ENCODE measurements at regions not wholly inside any gene's neighbourhood (a gene's known extent, or its start where the extent isn't known, plus 50 kb on each side); places are given as distances from the start of the nearest gene placed in this dataset.
A peak's percentile ranks its signal among the peaks of the same experiment; 100 is the strongest.

DNA sequence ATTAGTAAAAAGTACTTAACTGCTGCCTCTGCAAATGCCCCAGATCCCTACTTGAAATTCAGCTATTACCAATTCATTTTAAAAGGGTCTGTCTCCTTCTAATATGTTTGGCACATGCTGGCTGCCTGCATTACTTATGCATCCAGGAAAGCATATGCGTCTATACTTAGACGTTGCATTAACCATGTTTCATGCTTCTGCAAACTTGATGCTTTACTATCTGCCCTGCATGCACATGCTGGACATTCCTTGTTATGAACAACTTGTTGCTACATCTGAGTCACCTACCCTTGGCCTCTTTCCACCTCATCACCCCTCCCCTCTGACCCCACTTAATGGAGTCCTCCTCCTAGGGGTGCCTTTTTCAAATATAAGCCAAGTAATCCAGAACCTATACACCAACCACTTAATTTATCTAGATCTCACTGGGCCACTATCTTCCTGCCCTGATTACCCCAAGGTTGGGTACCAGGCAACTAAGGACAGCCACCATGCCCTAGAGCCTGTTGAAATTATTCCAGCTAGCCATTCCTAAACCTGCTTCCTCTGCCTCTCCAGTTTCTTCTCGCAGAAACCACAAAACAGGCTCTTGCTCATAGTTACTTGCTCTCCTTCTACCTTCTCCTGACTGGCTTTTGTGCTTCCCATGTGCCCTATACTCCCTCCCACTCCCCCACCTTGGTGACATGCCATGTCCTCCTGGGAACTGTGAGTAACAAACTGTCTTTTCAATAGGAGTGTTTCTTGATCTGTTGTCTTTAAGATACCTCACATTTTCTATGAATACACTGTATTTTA is 1187.9 kb downstream of the REEP3 start:
- no peak for DNase-seq (ENCODE audit: low read depth)
- TF ChIP-seq, protein P1, sequence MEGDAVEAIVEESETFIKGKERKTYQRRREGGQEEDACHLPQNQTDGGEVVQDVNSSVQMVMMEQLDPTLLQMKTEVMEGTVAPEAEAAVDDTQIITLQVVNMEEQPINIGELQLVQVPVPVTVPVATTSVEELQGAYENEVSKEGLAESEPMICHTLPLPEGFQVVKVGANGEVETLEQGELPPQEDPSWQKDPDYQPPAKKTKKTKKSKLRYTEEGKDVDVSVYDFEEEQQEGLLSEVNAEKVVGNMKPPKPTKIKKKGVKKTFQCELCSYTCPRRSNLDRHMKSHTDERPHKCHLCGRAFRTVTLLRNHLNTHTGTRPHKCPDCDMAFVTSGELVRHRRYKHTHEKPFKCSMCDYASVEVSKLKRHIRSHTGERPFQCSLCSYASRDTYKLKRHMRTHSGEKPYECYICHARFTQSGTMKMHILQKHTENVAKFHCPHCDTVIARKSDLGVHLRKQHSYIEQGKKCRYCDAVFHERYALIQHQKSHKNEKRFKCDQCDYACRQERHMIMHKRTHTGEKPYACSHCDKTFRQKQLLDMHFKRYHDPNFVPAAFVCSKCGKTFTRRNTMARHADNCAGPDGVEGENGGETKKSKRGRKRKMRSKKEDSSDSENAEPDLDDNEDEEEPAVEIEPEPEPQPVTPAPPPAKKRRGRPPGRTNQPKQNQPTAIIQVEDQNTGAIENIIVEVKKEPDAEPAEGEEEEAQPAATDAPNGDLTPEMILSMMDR (conservative IDR thresholded peaks at IDR 0.05; ENCODE audit: low read depth, low read length) = no peak
- no peak overlapping the region for H3K4me3 ChIP-seq (ENCODE audit: low read depth, low read length)

DNA sequence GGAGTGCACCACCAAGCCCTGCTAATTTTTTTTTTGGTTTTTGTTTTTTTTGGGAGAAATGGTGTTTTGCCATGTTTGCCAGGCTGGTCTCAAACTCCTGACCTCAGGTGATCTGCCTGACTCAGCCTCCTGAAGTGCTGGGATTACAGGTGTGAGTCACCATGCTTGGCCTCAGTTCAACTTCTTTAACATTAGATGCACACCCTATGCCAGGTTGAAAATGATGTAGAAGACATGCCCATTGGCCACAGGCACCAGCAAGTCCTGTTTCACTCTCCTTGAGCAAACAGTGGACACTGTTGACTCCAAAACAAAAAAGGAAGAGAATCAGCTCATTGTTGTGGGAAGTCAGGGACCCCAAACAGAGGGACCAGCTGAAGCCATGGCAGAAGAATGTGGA is 1205.3 kb downstream of the REEP3 start:
- no peak overlapping the region for H3K4me3 ChIP-seq (ENCODE audit: low read depth, low read length)
- no peak for DNase-seq (ENCODE audit: low read depth)
- TF ChIP-seq, protein P1 (conservative IDR thresholded peaks at IDR 0.05; ENCODE audit: low read depth, low read length) = no peak

DNA sequence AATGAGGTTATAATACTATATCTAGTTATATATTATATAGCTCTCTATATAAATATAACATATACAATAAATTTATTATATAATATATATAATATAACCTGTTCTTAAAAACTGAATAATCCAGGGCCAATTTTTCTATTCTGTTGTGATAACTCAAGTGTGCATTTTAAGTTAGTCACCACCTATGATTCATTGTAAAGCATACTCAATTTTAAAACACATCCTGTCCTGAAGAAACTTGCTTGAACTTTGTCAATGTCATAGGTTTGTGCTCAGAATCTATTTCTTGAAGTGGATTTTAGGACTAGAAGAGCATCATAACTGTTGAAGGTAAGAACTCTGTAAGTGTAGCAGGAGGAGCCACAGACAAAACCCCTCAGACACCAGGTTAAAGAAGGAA is 1209.8 kb downstream of the REEP3 start:
- TF ChIP-seq, protein P1 (conservative IDR thresholded peaks at IDR 0.05; ENCODE audit: low read depth, low read length) = no peak

DNA sequence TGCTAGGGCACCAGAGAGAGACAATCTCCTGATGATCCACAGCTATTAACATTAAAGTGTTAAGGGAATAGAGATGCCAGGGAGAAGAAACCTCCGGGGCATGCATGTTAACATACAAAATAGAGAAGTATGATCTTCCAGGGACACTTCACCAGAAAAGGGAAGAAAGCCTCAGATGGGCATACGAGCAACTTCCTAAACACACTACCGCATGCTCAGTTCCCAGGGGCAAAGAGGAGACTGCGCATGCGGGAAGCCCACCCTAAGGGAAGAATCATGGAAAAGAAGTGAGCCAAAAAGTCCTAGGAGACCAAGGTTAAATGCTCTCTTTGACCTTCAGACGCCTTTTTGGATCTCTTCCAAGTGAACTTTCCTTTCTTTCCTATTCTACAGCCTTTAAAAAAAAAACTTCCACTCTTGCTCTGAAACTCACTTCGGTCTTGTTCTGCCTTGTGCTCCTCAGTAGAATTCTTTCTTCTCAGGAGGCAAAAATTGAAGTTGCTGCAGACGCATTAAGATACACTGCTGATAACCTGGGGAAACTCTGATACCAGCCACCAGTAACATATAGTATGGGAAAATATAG is 1211.3 kb downstream of the REEP3 start:
- DNase-seq (ENCODE audit: low read depth) = no peak
- no peak overlapping the region for H3K4me3 ChIP-seq (ENCODE audit: low read depth, low read length)
- TF ChIP-seq, protein P1 (conservative IDR thresholded peaks at IDR 0.05; ENCODE audit: low read depth, low read length) = no peak

More for the DNA sequence above, 1209.8 kb downstream of the REEP3 start:
- no peak overlapping the region for H3K4me3 ChIP-seq (ENCODE audit: low read depth, low read length)
- no peak for DNase-seq (ENCODE audit: low read depth)

DNA sequence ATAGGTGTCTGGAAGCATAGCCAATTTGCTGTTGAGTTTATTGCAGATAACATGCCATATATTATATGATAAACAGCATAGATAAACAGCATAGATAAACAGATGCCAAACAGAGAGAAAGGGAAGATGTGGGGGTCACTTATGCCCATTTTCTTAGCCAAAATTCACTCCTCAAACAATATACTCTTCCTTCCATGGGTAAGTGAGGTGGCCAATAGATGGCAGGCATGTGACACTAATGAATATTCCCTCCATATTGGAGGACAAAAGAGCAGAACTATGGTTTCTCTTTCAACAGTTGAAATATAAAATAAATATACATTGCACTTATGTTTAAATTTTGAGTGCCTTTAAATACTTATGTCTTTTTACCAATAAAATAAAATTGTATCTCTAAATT is 1212.8 kb downstream of the REEP3 start:
- peak; percentile 41 for DNase-seq (ENCODE audit: low read depth)
- TF ChIP-seq, protein P1 (conservative IDR thresholded peaks at IDR 0.05; ENCODE audit: low read depth, low read length) = peak; percentile 45

DNA sequence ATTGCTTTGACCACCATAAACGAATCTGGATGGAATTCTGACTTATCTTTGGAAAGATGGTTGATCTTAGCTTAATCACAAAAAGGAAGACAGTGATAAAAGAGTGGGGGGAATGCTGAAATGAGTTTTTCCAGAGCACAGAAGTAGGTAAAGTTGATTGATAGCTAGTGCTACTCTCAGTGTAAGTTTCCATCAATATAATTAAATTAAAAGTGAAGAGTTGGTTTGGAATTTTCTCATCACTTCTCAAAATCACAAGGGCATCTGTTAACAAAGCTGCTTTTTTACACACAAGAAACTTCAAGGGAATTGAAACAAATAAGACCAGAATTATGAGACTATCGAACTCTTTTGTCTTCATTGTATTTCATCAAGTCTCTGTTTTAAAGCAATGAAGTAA is 1217.3 kb downstream of the REEP3 start:
- TF ChIP-seq, protein P1 (conservative IDR thresholded peaks at IDR 0.05; ENCODE audit: low read depth, low read length) = no peak
- no peak for DNase-seq (ENCODE audit: low read depth)

More for the DNA sequence above, 1212.8 kb downstream of the REEP3 start:
- H3K4me3 ChIP-seq (ENCODE audit: low read depth, low read length) = no peak overlapping the region

More for the DNA sequence above, 1217.3 kb downstream of the REEP3 start:
- no peak overlapping the region for H3K4me3 ChIP-seq (ENCODE audit: low read depth, low read length)

All from choroid plexus epithelial cell (primary cell).